PC-9 (cell line): ENCODE measurements at regions not wholly inside any gene's neighbourhood (a gene's known extent, or its start where the extent isn't known, plus 50 kb on each side); places are given as distances from the start of the nearest gene placed in this dataset.

Source experiments
- BruUV-seq: library from RNA; stranded (reverse); fragments of 400-500 nt; replicated peaks from 2 replicates; lab custom pipeline; 2021; lab: Mats Ljungman, UMichigan
- CTCF ChIA-PET: fragments of 300-600 bp; sonication (Branson Sonifier 250); formaldehyde crosslinking; loops from one replicate; lab custom pipeline; 2022; ENCODE audit warnings: antibody characterized with exemption; lab: Charles Lee
- POLR2A ChIA-PET: fragments of 300-600 bp; sonication (Branson Sonifier 250); formaldehyde crosslinking; loops from one replicate; lab custom pipeline; 2022; ENCODE audit warnings: antibody characterized with exemption; ENCODE audit not compliant: unreplicated experiment; lab: Charles Lee
- DNase-seq, 2 experiments: peaks; one replicate each; pipeline versions ENCODE4 v3.0.0 to v3.0.0-alpha.2; 2015 to 2022; ENCODE audit warnings: mixed read lengths in 1 of 2
- H2AFZ ChIP-seq: fragments of 200-600 bp; sonication (generic); 2 replicates; pipeline ENCODE4 v1.8.1; 2017; ENCODE audit warnings: antibody characterized with exemption
- H3F3A ChIP-seq: fragments of 200-600 bp; sonication (generic); 2 replicates; pipeline ENCODE4 v1.8.1; 2017; ENCODE audit warnings: antibody characterized with exemption, mild to moderate bottlenecking, low read depth; ENCODE audit not compliant: insufficient read depth
- H3K27ac ChIP-seq: fragments of 200-600 bp; sonication (generic); 2 replicates; pipeline ENCODE4 v1.6.1; 2016; ENCODE audit warnings: mixed run types
- H3K27me3 ChIP-seq: fragments of 200-600 bp; sonication (generic); 2 replicates; pipeline ENCODE4 v1.6.1; 2016; ENCODE audit warnings: low read depth, mixed run types; ENCODE audit not compliant: insufficient read depth
- H3K36me3 ChIP-seq: fragments of 200-600 bp; sonication (generic); 2 replicates; pipeline ENCODE4 v1.6.1; 2016; ENCODE audit warnings: low read depth, mixed run types
- H3K4me1 ChIP-seq: fragments of 200-600 bp; sonication (generic); replicated peaks from 2 replicates; pipeline ENCODE4 v1.6.1; 2016; ENCODE audit warnings: mixed run types; ENCODE audit not compliant: insufficient read depth
- H3K4me2 ChIP-seq: fragments of 200-600 bp; sonication (generic); 2 replicates; pipeline ENCODE4 v1.6.1; 2017; ENCODE audit warnings: mixed run types
- H3K4me3 ChIP-seq: fragments of 200-600 bp; sonication (generic); 2 replicates; pipeline ENCODE4 v1.6.1; 2016; ENCODE audit warnings: mixed run types
- H3K79me2 ChIP-seq: fragments of 200-600 bp; sonication (generic); 2 replicates; pipeline ENCODE4 v1.6.1; 2017; ENCODE audit warnings: low read depth, mixed run types
- H3K9me2 ChIP-seq: fragments of 200-600 bp; sonication (generic); 2 replicates; pipeline ENCODE4 v1.8.1; 2017; ENCODE audit warnings: mild to moderate bottlenecking; ENCODE audit not compliant: insufficient read depth
- H3K9me3 ChIP-seq: fragments of 200-600 bp; sonication (generic); 2 replicates; pipeline ENCODE4 v1.8.1; 2016; ENCODE audit warnings: low read depth; ENCODE audit not compliant: insufficient read depth
- H4K20me1 ChIP-seq: fragments of 200-600 bp; sonication (generic); 2 replicates; pipeline ENCODE4 v1.8.1; 2017; ENCODE audit not compliant: insufficient read depth
- EZH2 ChIP-seq: fragments of 200-600 bp; sonication (generic); IDR thresholded peaks from 2 replicates; pipeline ENCODE4 v1.8.0; 2017; ENCODE audit warnings: antibody characterized with exemption, low read depth
- intact Hi-C: fragments of 100-400 bp; cut with micrococcal nuclease; formaldehyde crosslinking; loops from one replicate; pipeline ENCODE4 v1.10.0; 2022; ENCODE audit not compliant: unreplicated experiment
- TF ChIP-seq, protein P1 (sequence below): fragments of 200-600 bp; sonication (generic); conservative IDR thresholded peaks from 2 replicates; pipeline ENCODE4 v1.6.1; 2017; ENCODE audit warnings: mixed run types, antibody characterized with exemption, mild to moderate bottlenecking, moderate library complexity

DNA sequence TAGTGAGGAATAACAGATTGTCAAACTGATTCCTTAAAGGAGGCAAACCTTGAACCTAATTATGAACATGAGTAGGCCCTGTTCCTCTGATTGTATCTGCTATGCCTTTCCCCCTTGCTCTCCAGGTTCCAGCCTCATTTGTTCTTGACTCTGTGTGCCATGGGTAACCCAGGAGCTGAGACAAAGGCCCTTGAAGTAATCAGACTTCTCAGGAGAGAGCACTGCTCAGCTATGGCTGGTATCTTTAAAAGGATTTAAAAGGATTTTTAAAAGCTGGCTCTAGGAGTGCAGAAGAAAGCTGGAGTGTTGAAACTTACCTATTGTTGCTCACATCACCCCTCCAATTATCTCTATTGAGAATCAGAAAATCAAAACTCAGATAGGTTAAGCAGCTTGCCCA, 1565.5 kb upstream of the AGA start:
- no peaks in the 10 kb centered on the region for H3K27me3 ChIP-seq
- H2AFZ ChIP-seq: no peak overlapping the region
- H3K9me3 ChIP-seq: no peaks in the 10 kb centered on the region
- H3K9me2 ChIP-seq: no peaks in the 10 kb centered on the region
- H3F3A ChIP-seq: no peaks in the 10 kb centered on the region
- H3K4me1 ChIP-seq: no peaks in the 10 kb centered on the region
- ChIA-PET CTCF (no interaction called here), POLR2A (no interaction called here)
- H3K79me2 ChIP-seq: no peaks in the 10 kb centered on the region
- no peak overlapping the region for H3K4me2 ChIP-seq
- intact Hi-C loops: no loop called here
- H3K36me3 ChIP-seq: no peaks in the 10 kb centered on the region
- H3K27ac ChIP-seq: no peak overlapping the region
- BruUV-seq: no TSS peak
- no peaks in the 10 kb centered on the region for H4K20me1 ChIP-seq
- no peak for DNase-seq
- TF ChIP-seq, protein P1, sequence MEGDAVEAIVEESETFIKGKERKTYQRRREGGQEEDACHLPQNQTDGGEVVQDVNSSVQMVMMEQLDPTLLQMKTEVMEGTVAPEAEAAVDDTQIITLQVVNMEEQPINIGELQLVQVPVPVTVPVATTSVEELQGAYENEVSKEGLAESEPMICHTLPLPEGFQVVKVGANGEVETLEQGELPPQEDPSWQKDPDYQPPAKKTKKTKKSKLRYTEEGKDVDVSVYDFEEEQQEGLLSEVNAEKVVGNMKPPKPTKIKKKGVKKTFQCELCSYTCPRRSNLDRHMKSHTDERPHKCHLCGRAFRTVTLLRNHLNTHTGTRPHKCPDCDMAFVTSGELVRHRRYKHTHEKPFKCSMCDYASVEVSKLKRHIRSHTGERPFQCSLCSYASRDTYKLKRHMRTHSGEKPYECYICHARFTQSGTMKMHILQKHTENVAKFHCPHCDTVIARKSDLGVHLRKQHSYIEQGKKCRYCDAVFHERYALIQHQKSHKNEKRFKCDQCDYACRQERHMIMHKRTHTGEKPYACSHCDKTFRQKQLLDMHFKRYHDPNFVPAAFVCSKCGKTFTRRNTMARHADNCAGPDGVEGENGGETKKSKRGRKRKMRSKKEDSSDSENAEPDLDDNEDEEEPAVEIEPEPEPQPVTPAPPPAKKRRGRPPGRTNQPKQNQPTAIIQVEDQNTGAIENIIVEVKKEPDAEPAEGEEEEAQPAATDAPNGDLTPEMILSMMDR: no peak
- TF ChIP-seq EZH2: no peak
- no peak overlapping the region for H3K4me3 ChIP-seq

DNA sequence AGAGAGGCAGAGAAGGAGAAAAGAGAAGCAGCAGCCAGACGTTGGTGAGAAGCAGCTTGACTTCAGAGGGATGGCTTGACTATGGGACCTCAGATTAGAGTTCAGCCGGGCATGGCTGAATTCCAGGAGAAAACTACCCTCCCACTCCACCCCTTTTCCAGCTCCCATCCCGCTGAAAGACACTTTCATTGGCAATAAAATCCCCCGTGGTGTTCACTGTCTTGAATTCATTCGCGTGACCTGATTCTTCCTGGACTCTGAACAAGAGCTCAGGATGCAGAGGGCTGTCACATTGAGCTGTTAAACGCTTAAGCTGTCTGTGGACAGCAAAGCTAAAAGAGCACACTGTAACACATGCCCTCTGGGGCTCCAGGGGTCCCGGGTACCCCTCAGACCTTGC, 1575.3 kb upstream of the AGA start:
- H4K20me1 ChIP-seq: no peaks in the 10 kb centered on the region
- H3K79me2 ChIP-seq: no peaks in the 10 kb centered on the region
- H3K4me1 ChIP-seq: no peaks in the 10 kb centered on the region
- no TSS peak for BruUV-seq
- H3K4me2 ChIP-seq: no peak overlapping the region
- no peaks in the 10 kb centered on the region for H3K9me2 ChIP-seq
- H3K4me3 ChIP-seq: no peak overlapping the region
- no peaks in the 10 kb centered on the region for H3K9me3 ChIP-seq
- no peak overlapping the region for H3K27ac ChIP-seq
- DNase-seq: no peak
- intact Hi-C loops: no loop called here
- H3F3A ChIP-seq: no peaks in the 10 kb centered on the region
- no peak for TF ChIP-seq EZH2
- TF ChIP-seq, protein P1: no peak
- POLR2A ChIA-PET: no interaction called here
- CTCF ChIA-PET: no interaction called here
- H3K36me3 ChIP-seq: no peaks in the 10 kb centered on the region
- H3K27me3 ChIP-seq: no peaks in the 10 kb centered on the region
- no peak overlapping the region for H2AFZ ChIP-seq

DNA sequence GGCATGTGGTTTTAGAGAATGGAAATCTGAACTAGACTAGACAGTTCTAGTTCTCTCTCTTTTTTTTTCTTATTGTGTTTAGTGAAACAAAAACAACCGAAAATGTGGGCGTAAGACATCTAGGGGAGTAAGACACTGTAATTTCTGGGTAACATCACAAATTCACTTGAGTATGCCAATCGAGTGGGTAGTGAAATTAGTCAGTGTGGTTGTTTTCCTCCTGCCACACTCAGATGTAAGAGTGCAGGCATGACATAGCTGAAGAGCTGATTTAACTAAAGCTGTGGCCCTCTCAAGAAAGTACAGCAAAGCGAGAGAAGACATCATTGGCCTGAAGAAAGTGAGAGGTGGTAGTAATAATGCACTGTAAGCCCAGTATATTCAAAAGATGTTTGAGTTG, 1585.3 kb upstream of the AGA start:
- no TSS peak for BruUV-seq
- Histone ChIP-seq H3K79me2 (no peaks in the 10 kb centered on the region), H3K9me3 (no peaks in the 10 kb centered on the region), H3K27me3 (no peaks in the 10 kb centered on the region), H3K9me2 (no peaks in the 10 kb centered on the region), H3K27ac (no peak overlapping the region), H2AFZ (no peak overlapping the region), H3K4me1 (no peaks in the 10 kb centered on the region), H3K36me3 (no peaks in the 10 kb centered on the region), H3K4me3 (no peak overlapping the region), H3K4me2 (no peak overlapping the region), H3F3A (no peaks in the 10 kb centered on the region), H4K20me1 (no peaks in the 10 kb centered on the region)
- no peak for DNase-seq
- POLR2A ChIA-PET: interaction anchor here (0.5 kb wide), 1 partner anchor 169 kb away, joined by 4 read pairs; no protein-coding TSS in a partner anchor
- no peak for TF ChIP-seq EZH2
- TF ChIP-seq, protein P1: no peak
- intact Hi-C loops: no loop called here
- CTCF ChIA-PET: no interaction called here
